ENCODE measurements at regions not wholly inside any gene's neighbourhood (a gene's known extent, or its start where the extent isn't known, plus 50 kb on each side); places are given as distances from the start of the nearest gene placed in this dataset.

DNA sequence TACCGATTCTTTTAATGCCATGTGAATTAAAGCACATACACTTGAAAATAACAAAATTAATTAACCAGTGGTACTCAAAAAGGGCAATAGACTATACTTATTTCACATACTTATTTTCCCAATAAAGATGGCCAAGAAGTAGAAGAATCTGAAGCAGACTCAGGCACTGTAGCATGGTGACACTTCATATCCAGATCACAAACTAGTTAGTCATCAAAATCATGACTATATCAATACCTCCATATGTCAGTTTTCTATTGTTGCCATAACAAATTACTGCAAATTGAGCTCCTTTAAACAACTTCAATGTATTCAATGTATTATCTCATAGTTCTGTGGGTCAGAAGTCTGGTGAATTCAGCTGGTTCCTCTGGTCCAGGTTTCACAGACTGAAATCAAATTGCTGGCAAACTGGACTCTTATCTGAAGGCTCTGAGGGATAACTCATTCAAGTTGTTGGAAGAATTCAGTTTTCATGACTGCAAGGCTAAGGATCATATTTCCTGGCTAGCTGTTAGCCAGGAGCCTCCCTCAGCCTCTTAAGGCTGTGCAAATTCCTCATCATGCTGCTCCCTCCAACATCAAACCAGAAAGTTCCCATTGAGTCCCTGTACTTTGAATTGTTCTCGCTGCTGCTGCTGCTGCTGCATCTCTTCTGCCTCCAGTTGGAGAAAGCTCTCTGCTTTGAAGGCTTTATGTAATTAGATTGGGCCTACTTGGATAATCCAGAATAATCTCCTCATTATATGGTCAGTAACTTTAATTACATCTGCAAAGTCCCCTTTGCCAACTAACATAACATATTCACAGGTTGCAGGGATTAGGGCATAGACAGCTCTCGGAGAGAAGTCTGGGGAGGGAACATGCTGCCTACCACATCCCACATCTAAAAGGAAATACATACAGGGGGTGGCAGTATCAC lies 91.5 kb downstream of the MRPL39 start:
- Histone ChIP-seq H2BK12ac (ENCODE audit: low read depth, low read length) (no peak overlapping the region), H3K9me3 (ENCODE audit: insufficient read depth in 2 of 2, low read depth in 1 of 2, low read length in 1 of 2) (no peaks in the 10 kb centered on the region), H3K79me1 (ENCODE audit: low read depth, low read length) (no peaks in the 10 kb centered on the region), H2BK120ac (replicated peaks; ENCODE audit: low read depth, low read length) (no peak overlapping the region), H3K27me3 (replicated peaks in 1 of 4; ENCODE audit: control insufficient read depth in 3 of 4, extremely low read depth in 1 of 4, insufficient read depth in 3 of 4, low read length in 3 of 4) (no peaks in the 10 kb centered on the region), H3K27ac (ENCODE audit: low read depth, low read length) (no peak overlapping the region), H4K20me1 (replicated peaks in 1 of 2; ENCODE audit: control insufficient read depth in 1 of 2, insufficient read depth in 2 of 2, low read length in 2 of 2) (no peaks in the 10 kb centered on the region), H3K4me3 (ENCODE audit: extremely low read depth in 1 of 4, insufficient read depth in 2 of 4, low read depth in 3 of 4, low read length in 4 of 4) (no peak overlapping the region), H3K23me2 (ENCODE audit: low read depth, low read length) (no peaks in the 10 kb centered on the region), H3K9ac (replicated peaks in 1 of 4; ENCODE audit: extremely low read depth in 1 of 4, low read depth in 3 of 4, low read length in 3 of 4) (no peak overlapping the region), H4K91ac (replicated peaks; ENCODE audit: insufficient read length, low read length) (no peak overlapping the region), H4K8ac (ENCODE audit: extremely low read depth, insufficient read depth, low read length) (no peak overlapping the region), H3K23ac (ENCODE audit: insufficient read length) (no peak overlapping the region), H4K5ac (ENCODE audit: insufficient read length, low read depth, low read length) (no peak overlapping the region), H2BK5ac (ENCODE audit: low read depth, low read length) (no peak overlapping the region), H3K4me1 (replicated peaks in 1 of 4; ENCODE audit: control insufficient read depth in 3 of 4, insufficient read depth in 4 of 4, low read length in 3 of 4) (peaks cover 0 to 7% (median 3%) of the 10 kb centered on the region in 4 experiments; a peak in 3 of 7 replicates), H2BK20ac (ENCODE audit: low read length) (no peak overlapping the region), H3K56ac (replicated peaks; ENCODE audit: insufficient read length, low read depth, low read length) (no peak overlapping the region), H2AFZ (ENCODE audit: low read length) (no peak overlapping the region), H3K4ac (replicated peaks; ENCODE audit: insufficient read length, low read depth, low read length) (no peak overlapping the region), H3K4me2 (ENCODE audit: insufficient read depth in 1 of 2, low read depth in 2 of 2, low read length in 2 of 2) (no peak overlapping the region), H3K18ac (ENCODE audit: extremely low read depth, low read length) (no peak overlapping the region), H3K79me2 (ENCODE audit: control insufficient read depth in 1 of 2, insufficient read depth in 2 of 2, low read length in 2 of 2) (no peaks in the 10 kb centered on the region), H2AK5ac (ENCODE audit: low read depth, low read length) (no peak overlapping the region), H3K14ac (ENCODE audit: insufficient read length) (no peak overlapping the region), H3K36me3 (ENCODE audit: control insufficient read depth in 2 of 4, insufficient read depth in 4 of 4, low read length in 3 of 4) (no peaks in the 10 kb centered on the region), H2BK15ac (ENCODE audit: low read length) (no peak overlapping the region)
- ChIA-PET CTCF (ENCODE audit: partially characterized antibody) (interaction anchor here (0.8 to 1.3 kb wide), 3 partner anchors 9 to 92 kb away, joined by 3 to 7 read pairs (median 3); no protein-coding TSS in a partner anchor), POLR2A (ENCODE audit: partially characterized antibody) (no interaction called here)
- 86% methylated on average over 3 of the region's 3 CpGs; no CpG with 5 or more reads in 1 of the 2 experiments for WGBS, 2 experiments (ENCODE audit: extremely low coverage in 1 of 2, insufficient coverage in 1 of 2, insufficient read length in 1 of 2, insufficient replicate concordance in 2 of 2, low coverage in 1 of 2, low lambda C conversion rate in 2 of 2, missing lambda C conversion rate in 1 of 2)
- TF ChIP-seq SAP30 (IDR thresholded peaks at IDR 0.05; ENCODE audit: insufficient read depth, insufficient replicate concordance, low read length): no peak
- TF ChIP-seq RBBP5 (IDR thresholded peaks at IDR 0.05; ENCODE audit: borderline replicate concordance, low read depth, low read length): no peak
- FAIRE-seq: no peak
- DNase-seq (ENCODE audit: low read depth in 1 of 2, low spot score in 2 of 2): no peak
